ENCODE measurements at regions not wholly inside any gene's neighbourhood (a gene's known extent, or its start where the extent isn't known, plus 50 kb on each side); places are given as distances from the start of the nearest gene placed in this dataset.

GRCh38 chr1:184860535-184860934, 105.9 kb upstream of the EDEM3 start:
- no peak for TF ChIP-seq CTCF (IDR thresholded peaks at IDR 0.05)
- no peak for TF ChIP-seq EP300 (IDR thresholded peaks at IDR 0.05)
- no peak for TF ChIP-seq POLR2AphosphoS5 (IDR thresholded peaks at IDR 0.05)
- no peak for TF ChIP-seq POLR2A (IDR thresholded peaks at IDR 0.05; ENCODE audit: low read depth)

Measured in esophagus muscularis mucosa (tissue), 4 donors.